Right renal pelvis (tissue), 4 donors: ENCODE measurements at regions not wholly inside any gene's neighbourhood (a gene's known extent, or its start where the extent isn't known, plus 50 kb on each side); places are given as distances from the start of the nearest gene placed in this dataset.

ENCODE experiments used
- DNase-seq, 4 donors: peaks; one replicate each; pipeline ENCODE4 v3.0.0-alpha.2; 2013; ENCODE audit warnings: low read depth in 4 of 4, low spot score in 3 of 4, missing footprints in 1 of 4

DNA sequence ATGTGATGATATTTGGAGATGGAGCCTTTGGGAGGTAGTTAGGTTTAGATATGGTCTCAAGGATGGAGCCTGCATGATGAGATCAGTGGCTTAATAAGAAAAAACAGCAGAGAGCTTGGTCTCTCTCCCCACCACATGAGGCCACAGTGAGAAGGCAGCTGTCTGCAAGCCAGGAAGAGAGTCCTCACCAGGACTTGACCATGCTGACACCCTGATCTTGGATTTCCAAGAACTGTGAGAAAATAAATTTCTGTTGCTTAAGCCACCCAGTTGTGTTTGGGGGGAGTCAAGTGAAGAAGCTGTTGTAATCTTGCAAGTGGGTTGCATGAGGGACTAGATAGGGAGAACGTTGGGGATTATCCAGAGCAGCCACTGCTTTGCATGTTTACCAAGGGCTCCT, 62.3 kb upstream of the TNFAIP8L3 start:
- no peak for DNase-seq

GRCh38 chr15:51155891-51156290, 61.2 kb upstream of the TNFAIP8L3 start:
- DNase-seq, result peak in 1 of 4 donors; percentile 6

- DNase-seq, result no peak
Measured at GRCh38 chr15:51155016-51155580, 60.4 kb upstream of the TNFAIP8L3 start.
